ENCODE measurements at regions not wholly inside any gene's neighbourhood (a gene's known extent, or its start where the extent isn't known, plus 50 kb on each side); places are given as distances from the start of the nearest gene placed in this dataset.

DNA sequence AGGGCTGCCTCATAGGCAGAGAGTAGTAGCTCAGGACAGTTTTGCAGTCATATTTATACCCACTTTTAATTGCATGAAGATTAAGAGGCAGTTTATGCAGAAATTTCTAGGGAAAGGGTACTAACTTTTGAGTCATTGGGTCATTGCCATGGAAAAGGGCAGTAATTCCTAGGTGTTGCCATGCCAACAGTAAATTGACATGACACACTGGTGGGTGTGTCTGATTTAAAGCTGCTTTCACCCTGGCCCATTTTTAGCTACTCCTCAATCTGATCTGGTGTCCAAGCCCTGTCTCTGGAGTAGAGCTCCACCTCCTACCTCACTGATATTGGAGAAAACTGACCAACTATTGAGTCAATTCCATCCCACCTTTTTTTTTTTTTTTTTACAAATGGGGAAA is 161.5 kb upstream of the ZKSCAN2 start:
- TF ChIP-seq, protein P1, sequence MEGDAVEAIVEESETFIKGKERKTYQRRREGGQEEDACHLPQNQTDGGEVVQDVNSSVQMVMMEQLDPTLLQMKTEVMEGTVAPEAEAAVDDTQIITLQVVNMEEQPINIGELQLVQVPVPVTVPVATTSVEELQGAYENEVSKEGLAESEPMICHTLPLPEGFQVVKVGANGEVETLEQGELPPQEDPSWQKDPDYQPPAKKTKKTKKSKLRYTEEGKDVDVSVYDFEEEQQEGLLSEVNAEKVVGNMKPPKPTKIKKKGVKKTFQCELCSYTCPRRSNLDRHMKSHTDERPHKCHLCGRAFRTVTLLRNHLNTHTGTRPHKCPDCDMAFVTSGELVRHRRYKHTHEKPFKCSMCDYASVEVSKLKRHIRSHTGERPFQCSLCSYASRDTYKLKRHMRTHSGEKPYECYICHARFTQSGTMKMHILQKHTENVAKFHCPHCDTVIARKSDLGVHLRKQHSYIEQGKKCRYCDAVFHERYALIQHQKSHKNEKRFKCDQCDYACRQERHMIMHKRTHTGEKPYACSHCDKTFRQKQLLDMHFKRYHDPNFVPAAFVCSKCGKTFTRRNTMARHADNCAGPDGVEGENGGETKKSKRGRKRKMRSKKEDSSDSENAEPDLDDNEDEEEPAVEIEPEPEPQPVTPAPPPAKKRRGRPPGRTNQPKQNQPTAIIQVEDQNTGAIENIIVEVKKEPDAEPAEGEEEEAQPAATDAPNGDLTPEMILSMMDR (IDR thresholded peaks at IDR 0.05) = no peak
- no peak for TF ChIP-seq POLR2A (IDR thresholded peaks at IDR 0.05)
